ENCODE measurements at regions not wholly inside any gene's neighbourhood (a gene's known extent, or its start where the extent isn't known, plus 50 kb on each side); places are given as distances from the start of the nearest gene placed in this dataset.
"Not testable (repeated sequence)": the region's sequence is repeated elsewhere in the genome, so short reads cannot be mapped to it uniquely, and the experiment has no call there.

- not testable (repeated sequence) for TF ChIP-seq EZH2 (IDR thresholded peaks at IDR 0.05; ENCODE audit: low read depth); CTCF (conservative IDR thresholded peaks at IDR 0.05)
These were observed 126.4 kb downstream of the KLRB1 start for GRCh38 chr12:9481289-9481688.
